Astrocyte (in vitro differentiated cells and primary cell): ENCODE measurements at regions not wholly inside any gene's neighbourhood (a gene's known extent, or its start where the extent isn't known, plus 50 kb on each side); places are given as distances from the start of the nearest gene placed in this dataset.

Experiments used
- DNase-seq: peaks from one replicate; pipeline ENCODE4 v3.0.0-alpha.2; 2010; ENCODE audit warnings: low read depth
- FAIRE-seq: peaks from 2 replicates; lab custom pipeline; 2011; peaks lifted over from hg19 to GRCh38; lab: Jason Lieb, UNC
- H2AFZ ChIP-seq: 2 replicates; pipeline ENCODE4 v1.6.0; 2012; ENCODE audit warnings: low read depth, low read length, inconsistent platforms
- H3K27ac ChIP-seq: 2 replicates; pipeline ENCODE4 v1.5.1; 2011; ENCODE audit warnings: low read depth, low read length, inconsistent platforms
- H3K27me3 ChIP-seq: 2 replicates; pipeline ENCODE4 v1.6.0; 2011; ENCODE audit warnings: low read length, inconsistent platforms; ENCODE audit not compliant: insufficient read depth
- H3K36me3 ChIP-seq: 2 replicates; pipeline ENCODE4 v1.5.1; 2011; ENCODE audit warnings: low read length, inconsistent platforms; ENCODE audit not compliant: insufficient read depth
- H3K4me1 ChIP-seq: 2 replicates; pipeline ENCODE4 v1.5.1; 2011; ENCODE audit warnings: low read length, inconsistent platforms; ENCODE audit not compliant: insufficient read depth
- H3K4me2 ChIP-seq: 2 replicates; pipeline ENCODE4 v1.6.0; 2012; ENCODE audit warnings: low read length, inconsistent platforms
- H3K4me3 ChIP-seq: 2 replicates; pipeline ENCODE4 v1.5.1; 2011; ENCODE audit warnings: low read depth, mild to moderate bottlenecking, low read length, inconsistent platforms; ENCODE audit not compliant: insufficient read depth
- H3K79me2 ChIP-seq: 2 replicates; pipeline ENCODE4 v1.6.0; 2012; ENCODE audit warnings: mild to moderate bottlenecking, low read length, inconsistent platforms; ENCODE audit not compliant: insufficient read depth
- H3K9ac ChIP-seq: 2 replicates; pipeline ENCODE4 v1.6.0; 2012; ENCODE audit warnings: mild to moderate bottlenecking, low read length, inconsistent platforms
- H3K9me3 ChIP-seq: 2 replicates; pipeline ENCODE4 v1.5.1; 2012; ENCODE audit warnings: low read depth, mild to moderate bottlenecking, low read length, inconsistent platforms; ENCODE audit not compliant: insufficient read depth
- H4K20me1 ChIP-seq: 2 replicates; pipeline ENCODE4 v1.6.0; 2012; ENCODE audit warnings: low read length, inconsistent platforms; ENCODE audit not compliant: insufficient read depth
- H3K27ac Mint-ChIP-seq: one replicate; pipeline ENCODE4 v1.8.0; 2021; ENCODE audit warnings: mild to moderate bottlenecking, mixed read lengths; ENCODE audit not compliant: unreplicated experiment
- H3K27me3 Mint-ChIP-seq: one replicate; pipeline ENCODE4 v1.8.0; 2021; ENCODE audit warnings: low read depth, mixed read lengths; ENCODE audit not compliant: unreplicated experiment
- H3K36me3 Mint-ChIP-seq: one replicate; pipeline ENCODE4 v1.8.0; 2021; ENCODE audit warnings: low read depth, mixed read lengths; ENCODE audit not compliant: unreplicated experiment
- H3K4me1 Mint-ChIP-seq: one replicate; pipeline ENCODE4 v1.8.0; 2021; ENCODE audit warnings: low read depth, mixed read lengths; ENCODE audit not compliant: unreplicated experiment
- H3K4me3 Mint-ChIP-seq: one replicate; pipeline ENCODE4 v1.8.0; 2021; ENCODE audit warnings: mild to moderate bottlenecking, moderate library complexity, mixed read lengths; ENCODE audit not compliant: unreplicated experiment
- H3K9me3 Mint-ChIP-seq: one replicate; pipeline ENCODE4 v1.8.0; 2021; ENCODE audit warnings: mild to moderate bottlenecking, mixed read lengths; ENCODE audit not compliant: unreplicated experiment
- CTCF ChIP-seq: IDR thresholded peaks from 2 replicates; pipeline ENCODE4 v1.5.1; 2011; ENCODE audit warnings: low read depth, mild to moderate bottlenecking, inconsistent platforms, low read length, moderate library complexity; ENCODE audit not compliant: insufficient read depth
- EZH2 ChIP-seq: IDR thresholded peaks from 2 replicates; pipeline ENCODE4 v1.6.1; 2012; ENCODE audit warnings: mild to moderate bottlenecking, low read length, inconsistent platforms; ENCODE audit not compliant: insufficient read depth

DNA sequence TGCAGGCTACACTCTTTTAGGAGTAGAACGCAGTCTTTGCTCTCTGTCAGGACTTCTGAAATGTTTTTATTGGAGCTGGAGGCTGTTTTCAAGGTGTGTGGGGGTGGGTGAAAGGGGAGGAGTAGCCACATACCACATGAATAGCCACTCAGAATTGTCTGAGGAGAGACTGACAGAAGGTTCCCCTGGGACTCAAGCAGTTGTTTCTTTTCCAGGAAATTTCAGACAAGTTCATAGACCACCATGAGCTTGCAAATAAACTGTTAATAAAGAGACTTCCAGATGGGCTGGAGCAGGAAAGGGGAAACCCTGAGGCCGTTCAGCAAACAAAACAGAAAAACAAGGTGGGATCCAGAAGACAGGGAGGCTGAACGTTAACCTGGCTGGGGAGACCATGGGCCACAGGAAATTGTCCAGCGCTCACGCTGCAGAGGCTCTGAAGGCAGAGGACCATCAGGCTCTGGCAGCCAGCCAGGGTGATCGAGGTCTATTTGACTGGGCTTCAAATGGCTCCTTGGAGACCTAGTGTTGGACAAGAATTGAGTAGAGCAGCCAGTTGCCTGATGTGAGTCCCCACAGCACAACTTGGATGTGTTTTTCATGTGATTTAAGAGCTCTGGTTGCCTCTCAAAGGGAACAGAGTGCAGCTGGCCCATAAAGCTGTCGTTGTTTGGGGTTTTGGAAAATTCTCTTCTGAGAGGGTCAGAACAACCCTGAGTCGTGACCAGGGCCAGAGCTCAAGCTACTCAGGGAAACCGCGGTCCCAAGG is 159.2 kb upstream of the RAI14 start:
- H3K4me3 Mint-ChIP-seq = no peak overlapping the region
- H3K36me3 Mint-ChIP-seq = no peaks in the 10 kb centered on the region
- no peaks in the 10 kb centered on the region for H3K27me3 Mint-ChIP-seq
- H4K20me1 ChIP-seq = no peaks in the 10 kb centered on the region
- H3K79me2 ChIP-seq = no peaks in the 10 kb centered on the region
- H3K4me2 ChIP-seq = no peak overlapping the region
- FAIRE-seq (no peak), DNase-seq (no peak)
- TF ChIP-seq EZH2 (no peak), CTCF (no peak)
- H2AFZ ChIP-seq = peak overlapping the region; percentile 32
- H3K9me3 ChIP-seq = peaks cover 3% of the 10 kb centered on the region
- no peak overlapping the region for H3K27ac ChIP-seq
- peaks cover 7% of the 10 kb centered on the region for H3K9me3 Mint-ChIP-seq
- H3K4me1 ChIP-seq = peaks cover 17% of the 10 kb centered on the region
- H3K4me3 ChIP-seq = no peak overlapping the region
- H3K27me3 ChIP-seq = no peaks in the 10 kb centered on the region
- peak overlapping the region; percentile 45 for H3K27ac Mint-ChIP-seq
- H3K9ac ChIP-seq = no peak overlapping the region
- no peaks in the 10 kb centered on the region for H3K36me3 ChIP-seq
- peaks cover 20% of the 10 kb centered on the region for H3K4me1 Mint-ChIP-seq

GRCh38 chr5:34497470-34497808 is 158.7 kb upstream of the RAI14 start:
- H3K9ac ChIP-seq = no peak overlapping the region
- DNase-seq (no peak), FAIRE-seq (no peak)
- H3K36me3 ChIP-seq = no peaks in the 10 kb centered on the region
- no peak overlapping the region for H3K4me3 Mint-ChIP-seq
- no peaks in the 10 kb centered on the region for H3K79me2 ChIP-seq
- H3K9me3 ChIP-seq = peaks cover 3% of the 10 kb centered on the region
- no peaks in the 10 kb centered on the region for H3K36me3 Mint-ChIP-seq
- H3K4me2 ChIP-seq = no peak overlapping the region
- TF ChIP-seq CTCF = no peak
- TF ChIP-seq EZH2 = no peak
- H3K27me3 Mint-ChIP-seq = no peaks in the 10 kb centered on the region
- peaks cover 17% of the 10 kb centered on the region for H3K4me1 ChIP-seq
- no peak overlapping the region for H2AFZ ChIP-seq
- H4K20me1 ChIP-seq = no peaks in the 10 kb centered on the region
- no peak overlapping the region for H3K4me3 ChIP-seq
- no peak overlapping the region for H3K27ac ChIP-seq
- no peaks in the 10 kb centered on the region for H3K27me3 ChIP-seq
- peaks cover 20% of the 10 kb centered on the region for H3K4me1 Mint-ChIP-seq
- H3K27ac Mint-ChIP-seq = no peak overlapping the region
- peaks cover 7% of the 10 kb centered on the region for H3K9me3 Mint-ChIP-seq

GRCh38 chr5:34498572-34498971 is 157.6 kb upstream of the RAI14 start:
- peak overlapping the region; percentile 88 for H3K27ac Mint-ChIP-seq

More at GRCh38 chr5:34498572-34498971, 157.6 kb upstream of the RAI14 start:
- no peak overlapping the region for H3K4me3 Mint-ChIP-seq
- Histone ChIP-seq H3K4me3 (no peak overlapping the region), H3K27me3 (no peaks in the 10 kb centered on the region), H3K27ac (peak overlapping the region; percentile 87), H3K4me2 (peak overlapping the region; percentile 76), H2AFZ (peak overlapping the region; percentile 77), H3K4me1 (peaks cover 24% of the 10 kb centered on the region), H3K36me3 (no peaks in the 10 kb centered on the region), H4K20me1 (no peaks in the 10 kb centered on the region), H3K79me2 (no peaks in the 10 kb centered on the region), H3K9me3 (peaks cover 3% of the 10 kb centered on the region), H3K9ac (peak overlapping the region; percentile 78)
- H3K4me1 Mint-ChIP-seq = peaks cover 26% of the 10 kb centered on the region
- H3K36me3 Mint-ChIP-seq = no peaks in the 10 kb centered on the region
- H3K27me3 Mint-ChIP-seq = no peaks in the 10 kb centered on the region
- FAIRE-seq (no peak), DNase-seq (no peak)
- TF ChIP-seq CTCF (no peak), EZH2 (no peak)
- peaks cover 7% of the 10 kb centered on the region for H3K9me3 Mint-ChIP-seq
